WI38 (cell line): ENCODE measurements at regions not wholly inside any gene's neighbourhood (a gene's known extent, or its start where the extent isn't known, plus 50 kb on each side); places are given as distances from the start of the nearest gene placed in this dataset.

Experiments
- H3K4me3 ChIP-seq: 2 replicates; pipeline ENCODE4 v1.5.1; 2011; ENCODE audit warnings: low read depth, mild to moderate bottlenecking, control low read depth, low read length
- TF ChIP-seq, protein P1 (sequence below): IDR thresholded peaks from 2 replicates; pipeline ENCODE4 v1.5.1; 2012; ENCODE audit warnings: low read depth, mild to moderate bottlenecking, control low read depth, low read length

DNA sequence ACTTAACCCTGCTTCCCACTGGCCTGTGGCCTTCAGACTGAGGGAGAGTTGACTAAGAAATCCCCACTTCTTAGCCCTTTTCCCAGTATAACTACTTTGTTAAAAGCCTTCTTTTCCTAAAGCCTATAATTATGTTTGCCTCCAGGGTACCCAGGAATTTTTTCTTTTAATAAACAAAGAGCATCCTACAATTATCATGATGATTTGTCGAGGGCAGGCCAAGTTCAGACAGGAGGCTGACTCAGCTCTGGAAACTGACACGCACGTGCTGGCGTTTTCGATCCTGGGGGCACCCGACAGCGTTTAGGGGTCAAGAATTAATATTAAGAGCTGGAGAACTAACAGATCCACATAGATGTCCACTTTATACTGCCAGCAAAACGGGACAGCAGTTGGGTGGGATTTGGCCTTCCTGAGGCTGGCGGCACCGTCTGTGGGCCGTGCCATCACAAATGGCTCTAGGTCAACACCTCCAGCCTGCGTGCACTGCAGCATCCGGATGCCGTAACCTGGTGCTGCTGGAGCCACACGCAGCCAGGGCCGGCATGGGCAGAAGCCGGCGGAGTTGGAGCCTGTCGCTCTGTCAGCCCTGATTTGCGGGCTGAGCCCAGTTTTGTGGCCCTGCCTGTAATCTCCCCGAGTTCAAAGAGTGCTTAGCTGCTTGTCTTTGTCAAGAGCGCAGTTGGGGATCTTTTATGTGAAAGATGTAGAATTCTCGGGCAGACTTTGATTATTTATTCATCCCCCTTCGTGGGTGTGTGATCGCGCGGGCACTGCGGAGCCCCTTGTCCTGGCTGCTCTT, 191.0 kb downstream of the GLI2 start:
- H3K4me3 ChIP-seq = no peak overlapping the region
- TF ChIP-seq, protein P1, sequence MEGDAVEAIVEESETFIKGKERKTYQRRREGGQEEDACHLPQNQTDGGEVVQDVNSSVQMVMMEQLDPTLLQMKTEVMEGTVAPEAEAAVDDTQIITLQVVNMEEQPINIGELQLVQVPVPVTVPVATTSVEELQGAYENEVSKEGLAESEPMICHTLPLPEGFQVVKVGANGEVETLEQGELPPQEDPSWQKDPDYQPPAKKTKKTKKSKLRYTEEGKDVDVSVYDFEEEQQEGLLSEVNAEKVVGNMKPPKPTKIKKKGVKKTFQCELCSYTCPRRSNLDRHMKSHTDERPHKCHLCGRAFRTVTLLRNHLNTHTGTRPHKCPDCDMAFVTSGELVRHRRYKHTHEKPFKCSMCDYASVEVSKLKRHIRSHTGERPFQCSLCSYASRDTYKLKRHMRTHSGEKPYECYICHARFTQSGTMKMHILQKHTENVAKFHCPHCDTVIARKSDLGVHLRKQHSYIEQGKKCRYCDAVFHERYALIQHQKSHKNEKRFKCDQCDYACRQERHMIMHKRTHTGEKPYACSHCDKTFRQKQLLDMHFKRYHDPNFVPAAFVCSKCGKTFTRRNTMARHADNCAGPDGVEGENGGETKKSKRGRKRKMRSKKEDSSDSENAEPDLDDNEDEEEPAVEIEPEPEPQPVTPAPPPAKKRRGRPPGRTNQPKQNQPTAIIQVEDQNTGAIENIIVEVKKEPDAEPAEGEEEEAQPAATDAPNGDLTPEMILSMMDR = no peak

DNA sequence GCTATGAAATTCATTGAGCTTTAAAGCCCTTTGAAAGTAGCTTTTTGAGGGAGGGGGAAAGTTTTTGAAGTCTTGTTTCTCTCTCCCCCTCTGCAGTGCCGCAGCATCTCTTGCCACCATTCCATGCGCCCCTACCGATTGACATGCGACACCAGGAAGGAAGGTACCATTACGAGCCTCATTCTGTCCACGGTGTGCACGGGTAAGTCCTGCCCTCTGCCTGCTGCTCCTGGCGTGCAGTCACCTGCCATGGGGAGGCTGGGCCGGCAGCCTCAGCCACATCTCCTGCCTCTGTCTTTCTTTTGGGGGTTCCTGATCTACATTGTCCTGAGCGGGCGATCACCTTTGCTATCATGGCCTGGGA, 191.6 kb downstream of the GLI2 start:
- H3K4me3 ChIP-seq = no peak overlapping the region
- TF ChIP-seq, protein P1 = no peak

DNA sequence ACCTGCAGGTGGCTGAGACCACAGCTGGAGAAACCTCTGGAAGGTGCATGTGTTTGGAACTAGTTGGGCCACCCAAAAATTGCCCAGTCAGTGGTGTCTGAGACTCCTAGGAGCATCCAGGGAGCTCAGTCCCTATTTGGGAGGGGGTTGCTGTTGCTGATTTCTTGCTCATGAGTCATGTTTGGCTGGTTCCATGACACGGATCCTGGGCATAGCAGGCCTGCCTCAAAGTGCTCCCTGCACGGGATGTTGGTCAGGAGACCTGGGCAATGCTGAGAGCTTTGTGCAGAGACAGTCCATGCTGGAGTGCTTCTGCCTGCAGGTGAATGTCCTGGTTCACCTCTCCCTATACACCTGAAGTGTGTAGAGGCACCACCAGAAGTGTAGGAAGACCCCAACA, 194.2 kb downstream of the GLI2 start:
- TF ChIP-seq, protein P1 = no peak
- H3K4me3 ChIP-seq = no peak overlapping the region

DNA sequence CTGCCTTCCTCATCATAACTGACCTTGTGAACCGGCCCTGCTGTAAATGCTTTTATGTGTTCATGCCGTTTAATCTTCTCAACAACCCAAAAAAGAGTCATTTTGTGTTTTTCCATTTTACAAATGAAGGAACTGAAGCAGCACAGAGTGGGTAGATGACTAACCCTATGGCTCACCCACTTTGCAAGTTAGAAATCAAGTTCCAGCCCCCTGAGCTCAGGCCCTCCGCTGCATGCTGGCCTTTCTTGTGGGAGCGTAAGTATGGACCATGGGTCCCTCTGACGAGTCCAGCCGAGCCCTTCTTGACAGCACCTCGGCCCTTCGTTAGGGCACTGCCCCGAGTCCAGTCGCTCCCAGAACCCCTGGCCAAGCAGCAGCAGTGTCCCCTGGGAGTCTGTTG, 194.6 kb downstream of the GLI2 start:
- TF ChIP-seq, protein P1 = no peak
- no peak overlapping the region for H3K4me3 ChIP-seq

DNA sequence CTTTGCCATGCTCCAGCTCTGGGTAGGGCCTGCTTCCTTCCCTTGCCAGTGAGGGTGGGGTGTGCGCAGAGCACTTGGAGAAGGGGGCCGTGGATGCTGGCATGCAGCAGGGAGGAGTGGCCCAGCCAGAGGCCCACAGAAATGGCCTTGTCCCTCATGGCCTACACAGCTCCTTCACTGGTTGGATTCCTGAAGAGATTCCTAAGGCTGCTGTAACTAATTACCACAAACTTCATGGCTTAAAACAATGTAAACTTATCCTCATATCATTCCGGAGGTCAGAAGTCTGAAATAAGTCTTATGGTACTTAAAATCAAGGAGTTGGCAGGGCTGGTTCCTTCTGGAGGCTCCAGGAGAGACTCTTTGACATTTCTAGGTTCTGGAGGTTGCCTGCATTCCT, 195.2 kb downstream of the GLI2 start:
- TF ChIP-seq, protein P1 = no peak
- no peak overlapping the region for H3K4me3 ChIP-seq

DNA sequence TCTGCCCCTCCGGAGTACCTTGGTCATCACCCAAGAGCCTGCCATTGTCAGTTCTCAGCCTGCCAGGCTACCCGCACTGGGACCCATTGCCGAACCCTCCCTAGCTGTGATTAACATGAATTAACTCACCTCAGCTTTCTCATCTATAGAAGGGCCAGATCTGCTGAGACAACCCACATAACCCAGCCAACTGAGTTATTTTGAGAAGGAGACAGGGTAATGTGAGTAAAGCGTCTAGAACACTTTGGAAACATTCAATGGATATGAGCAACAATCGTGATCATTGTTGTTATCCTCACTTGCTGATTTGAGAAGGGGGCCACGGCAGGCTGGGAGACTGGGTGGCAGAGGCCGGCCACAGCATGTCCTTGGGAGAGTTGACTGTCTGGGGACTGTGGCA, 196.8 kb downstream of the GLI2 start:
- TF ChIP-seq, protein P1 = no peak
- H3K4me3 ChIP-seq = no peak overlapping the region

DNA sequence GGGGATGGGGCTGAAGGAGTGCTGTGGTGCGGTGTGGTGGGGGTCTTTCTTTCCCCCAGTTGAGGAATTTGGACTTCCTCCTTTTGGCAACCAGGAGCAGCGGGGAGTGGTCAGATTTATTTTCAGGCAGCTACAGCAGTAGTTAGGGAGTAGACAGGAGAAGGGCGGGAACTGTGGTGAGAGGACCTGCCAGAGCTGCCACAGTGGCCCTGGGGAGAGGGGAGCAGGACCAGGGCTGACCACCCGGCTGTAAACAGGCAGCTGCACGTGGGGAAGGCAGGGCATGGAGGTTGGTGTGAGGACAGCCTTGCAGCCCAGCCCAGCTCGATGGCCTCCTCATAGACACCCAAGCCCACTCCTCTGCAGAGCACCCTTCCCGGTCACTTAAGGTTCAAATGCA, 197.2 kb downstream of the GLI2 start:
- TF ChIP-seq, protein P1 = no peak
- H3K4me3 ChIP-seq = no peak overlapping the region
